ENCODE measurements at regions not wholly inside any gene's neighbourhood (a gene's known extent, or its start where the extent isn't known, plus 50 kb on each side); places are given as distances from the start of the nearest gene placed in this dataset.

GRCh38 chr4:151967074-151967473, 206.3 kb upstream of the GATB start:
- Histone ChIP-seq H3K36me3 (ENCODE audit: control insufficient read depth in 3 of 3, insufficient read depth in 3 of 3, low read length in 3 of 3) (no peaks in the 10 kb centered on the region), H3K27ac (ENCODE audit: low read depth, low read length) (no peak overlapping the region), H3K9ac (ENCODE audit: low read depth in 1 of 3, low read length in 3 of 3) (peak overlapping the region in 1 of 3 donors; percentile 17), H3K4me3 (ENCODE audit: low read length in 3 of 3) (no peak overlapping the region), H3K4me1 (ENCODE audit: control insufficient read depth in 3 of 3, insufficient read depth in 3 of 3, low read length in 3 of 3) (peaks cover 0 to 4% (median 3%) of the 10 kb centered on the region in 3 donors), H3K27me3 (ENCODE audit: control insufficient read depth in 3 of 3, insufficient read depth in 3 of 3, low read length in 3 of 3) (peaks cover 0 to 2% (median 0%) of the 10 kb centered on the region in 3 donors), H3K9me3 (ENCODE audit: control insufficient read depth in 3 of 3, low read length in 3 of 3) (no peaks in the 10 kb centered on the region)

- Histone ChIP-seq H3K27ac (ENCODE audit: low read depth, low read length) (peak overlapping the region; percentile 68), H3K9ac (ENCODE audit: low read depth in 1 of 3, low read length in 3 of 3) (no peak overlapping the region), H3K27me3 (ENCODE audit: control insufficient read depth in 3 of 3, insufficient read depth in 3 of 3, low read length in 3 of 3) (peaks cover 0 to 2% (median 0%) of the 10 kb centered on the region in 3 donors), H3K36me3 (ENCODE audit: control insufficient read depth in 3 of 3, insufficient read depth in 3 of 3, low read length in 3 of 3) (no peaks in the 10 kb centered on the region), H3K4me3 (ENCODE audit: low read length in 3 of 3) (no peak overlapping the region), H3K4me1 (ENCODE audit: control insufficient read depth in 3 of 3, insufficient read depth in 3 of 3, low read length in 3 of 3) (peaks cover 0 to 11% (median 4%) of the 10 kb centered on the region in 3 donors), H3K9me3 (ENCODE audit: control insufficient read depth in 3 of 3, low read length in 3 of 3) (no peaks in the 10 kb centered on the region)
Observed at GRCh38 chr4:151962138-151962823, 201.5 kb upstream of the GATB start.

GRCh38 chr4:151961456-151961855, 200.6 kb upstream of the GATB start:
- Histone ChIP-seq H3K9ac (ENCODE audit: low read depth in 1 of 3, low read length in 3 of 3) (no peak overlapping the region), H3K27me3 (ENCODE audit: control insufficient read depth in 3 of 3, insufficient read depth in 3 of 3, low read length in 3 of 3) (peaks cover 0 to 2% (median 0%) of the 10 kb centered on the region in 3 donors), H3K4me1 (ENCODE audit: control insufficient read depth in 3 of 3, insufficient read depth in 3 of 3, low read length in 3 of 3) (peaks cover 0 to 11% (median 4%) of the 10 kb centered on the region in 3 donors), H3K9me3 (ENCODE audit: control insufficient read depth in 3 of 3, low read length in 3 of 3) (no peaks in the 10 kb centered on the region), H3K4me3 (ENCODE audit: low read length in 3 of 3) (no peak overlapping the region), H3K27ac (ENCODE audit: low read depth, low read length) (peak overlapping the region; percentile 68), H3K36me3 (ENCODE audit: control insufficient read depth in 3 of 3, insufficient read depth in 3 of 3, low read length in 3 of 3) (no peaks in the 10 kb centered on the region)

GRCh38 chr4:151960449-151961230, 199.8 kb upstream of the GATB start:
- no peaks in the 10 kb centered on the region for H3K36me3 ChIP-seq (ENCODE audit: control insufficient read depth in 3 of 3, insufficient read depth in 3 of 3, low read length in 3 of 3)
- no peak overlapping the region for H3K27ac ChIP-seq (ENCODE audit: low read depth, low read length)
- peaks cover 0 to 2% (median 0%) of the 10 kb centered on the region in 3 donors for H3K27me3 ChIP-seq (ENCODE audit: control insufficient read depth in 3 of 3, insufficient read depth in 3 of 3, low read length in 3 of 3)
- no peaks in the 10 kb centered on the region for H3K9me3 ChIP-seq (ENCODE audit: control insufficient read depth in 3 of 3, low read length in 3 of 3)
- H3K4me1 ChIP-seq (ENCODE audit: control insufficient read depth in 3 of 3, insufficient read depth in 3 of 3, low read length in 3 of 3): peaks cover 0 to 11% (median 4%) of the 10 kb centered on the region in 3 donors
- no peak overlapping the region for H3K9ac ChIP-seq (ENCODE audit: low read depth in 1 of 3, low read length in 3 of 3)
- H3K4me3 ChIP-seq (ENCODE audit: low read length in 3 of 3): no peak overlapping the region

- peaks cover 0 to 12% (median 3%) of the 10 kb centered on the region in 3 donors for H3K4me1 ChIP-seq (ENCODE audit: control insufficient read depth in 3 of 3, insufficient read depth in 3 of 3, low read length in 3 of 3)
- no peak overlapping the region for H3K9ac ChIP-seq (ENCODE audit: low read depth in 1 of 3, low read length in 3 of 3)
- peaks cover 0 to 2% (median 0%) of the 10 kb centered on the region in 3 donors for H3K27me3 ChIP-seq (ENCODE audit: control insufficient read depth in 3 of 3, insufficient read depth in 3 of 3, low read length in 3 of 3)
- H3K36me3 ChIP-seq (ENCODE audit: control insufficient read depth in 3 of 3, insufficient read depth in 3 of 3, low read length in 3 of 3): no peaks in the 10 kb centered on the region
- H3K27ac ChIP-seq (ENCODE audit: low read depth, low read length): no peak overlapping the region
- no peak overlapping the region for H3K4me3 ChIP-seq (ENCODE audit: low read length in 3 of 3)
- no peaks in the 10 kb centered on the region for H3K9me3 ChIP-seq (ENCODE audit: control insufficient read depth in 3 of 3, low read length in 3 of 3)
Observed at GRCh38 chr4:151957153-151957552, 196.3 kb upstream of the GATB start.

GRCh38 chr4:151955721-151956380, 195.0 kb upstream of the GATB start:
- no peaks in the 10 kb centered on the region for H3K9me3 ChIP-seq (ENCODE audit: control insufficient read depth in 3 of 3, low read length in 3 of 3)
- H3K27me3 ChIP-seq (ENCODE audit: control insufficient read depth in 3 of 3, insufficient read depth in 3 of 3, low read length in 3 of 3): peaks cover 0 to 2% (median 0%) of the 10 kb centered on the region in 3 donors
- no peak overlapping the region for H3K9ac ChIP-seq (ENCODE audit: low read depth in 1 of 3, low read length in 3 of 3)
- H3K4me3 ChIP-seq (ENCODE audit: low read length in 3 of 3): no peak overlapping the region
- peaks cover 0 to 9% (median 5%) of the 10 kb centered on the region in 3 donors for H3K4me1 ChIP-seq (ENCODE audit: control insufficient read depth in 3 of 3, insufficient read depth in 3 of 3, low read length in 3 of 3)
- no peaks in the 10 kb centered on the region for H3K36me3 ChIP-seq (ENCODE audit: control insufficient read depth in 3 of 3, insufficient read depth in 3 of 3, low read length in 3 of 3)
- no peak overlapping the region for H3K27ac ChIP-seq (ENCODE audit: low read depth, low read length)

GRCh38 chr4:151953795-151954372, 193.1 kb upstream of the GATB start:
- H3K9ac ChIP-seq (ENCODE audit: low read depth in 1 of 3, low read length in 3 of 3): no peak overlapping the region
- H3K4me3 ChIP-seq (ENCODE audit: low read length in 3 of 3): no peak overlapping the region
- peaks cover 0 to 9% (median 5%) of the 10 kb centered on the region in 3 donors for H3K4me1 ChIP-seq (ENCODE audit: control insufficient read depth in 3 of 3, insufficient read depth in 3 of 3, low read length in 3 of 3)
- no peaks in the 10 kb centered on the region for H3K27me3 ChIP-seq (ENCODE audit: control insufficient read depth in 3 of 3, insufficient read depth in 3 of 3, low read length in 3 of 3)
- no peaks in the 10 kb centered on the region for H3K36me3 ChIP-seq (ENCODE audit: control insufficient read depth in 3 of 3, insufficient read depth in 3 of 3, low read length in 3 of 3)
- H3K27ac ChIP-seq (ENCODE audit: low read depth, low read length): no peak overlapping the region
- H3K9me3 ChIP-seq (ENCODE audit: control insufficient read depth in 3 of 3, low read length in 3 of 3): no peaks in the 10 kb centered on the region

GRCh38 chr4:151953312-151953711, 192.5 kb upstream of the GATB start:
- H3K4me1 ChIP-seq (ENCODE audit: control insufficient read depth in 3 of 3, insufficient read depth in 3 of 3, low read length in 3 of 3): peaks cover 0 to 9% (median 5%) of the 10 kb centered on the region in 3 donors
- no peaks in the 10 kb centered on the region for H3K36me3 ChIP-seq (ENCODE audit: control insufficient read depth in 3 of 3, insufficient read depth in 3 of 3, low read length in 3 of 3)
- no peak overlapping the region for H3K4me3 ChIP-seq (ENCODE audit: low read length in 3 of 3)
- H3K9ac ChIP-seq (ENCODE audit: low read depth in 1 of 3, low read length in 3 of 3): no peak overlapping the region
- no peak overlapping the region for H3K27ac ChIP-seq (ENCODE audit: low read depth, low read length)
- no peaks in the 10 kb centered on the region for H3K9me3 ChIP-seq (ENCODE audit: control insufficient read depth in 3 of 3, low read length in 3 of 3)
- no peaks in the 10 kb centered on the region for H3K27me3 ChIP-seq (ENCODE audit: control insufficient read depth in 3 of 3, insufficient read depth in 3 of 3, low read length in 3 of 3)

- Histone ChIP-seq H3K4me1 (ENCODE audit: control insufficient read depth in 3 of 3, insufficient read depth in 3 of 3, low read length in 3 of 3) (peaks cover 0 to 9% (median 5%) of the 10 kb centered on the region in 3 donors), H3K4me3 (ENCODE audit: low read length in 3 of 3) (no peak overlapping the region), H3K27me3 (ENCODE audit: control insufficient read depth in 3 of 3, insufficient read depth in 3 of 3, low read length in 3 of 3) (no peaks in the 10 kb centered on the region), H3K36me3 (ENCODE audit: control insufficient read depth in 3 of 3, insufficient read depth in 3 of 3, low read length in 3 of 3) (no peaks in the 10 kb centered on the region), H3K9ac (ENCODE audit: low read depth in 1 of 3, low read length in 3 of 3) (no peak overlapping the region), H3K9me3 (ENCODE audit: control insufficient read depth in 3 of 3, low read length in 3 of 3) (no peaks in the 10 kb centered on the region), H3K27ac (ENCODE audit: low read depth, low read length) (no peak overlapping the region)
Observed at GRCh38 chr4:151952711-151953254, 192.0 kb upstream of the GATB start.
